H1 (cell line): ENCODE measurements at regions not wholly inside any gene's neighbourhood (a gene's known extent, or its start where the extent isn't known, plus 50 kb on each side); places are given as distances from the start of the nearest gene placed in this dataset.

Experiments used
- CTCF ChIA-PET: fragments of 300-600 bp; sonication (Branson Sonifier 250); formaldehyde crosslinking; loops from one replicate; lab custom pipeline; 2021; ENCODE audit not compliant: partially characterized antibody; lab: Charles Lee
- POLR2A ChIA-PET: fragments of 300-600 bp; sonication (Branson Sonifier 250); formaldehyde crosslinking; loops from one replicate; lab custom pipeline; 2021; ENCODE audit warnings: inconsistent platforms; ENCODE audit not compliant: partially characterized antibody; lab: Charles Lee
- DNase-seq, 2 experiments: peaks; one replicate each; pipeline versions ENCODE4 v3.0.0 to v3.0.0-alpha.2; 2010 to 2022; ENCODE audit warnings: low spot score in 2 of 2, low read depth in 1 of 2, mixed read lengths in 1 of 2
- FAIRE-seq: peaks from 2 replicates; lab custom pipeline; 2011; peaks lifted over from hg19 to GRCh38; lab: Jason Lieb, UNC
- H2AFZ ChIP-seq: 2 replicates; pipeline ENCODE4 v1.8.1; 2012; ENCODE audit warnings: low read length, inconsistent platforms
- H2AK5ac ChIP-seq: 2 replicates; pipeline ENCODE4 v1.6.1; 2013; ENCODE audit warnings: low read depth, low read length
- H2BK120ac ChIP-seq: replicated peaks from 2 replicates; pipeline ENCODE3; 2013; ENCODE audit warnings: low read depth, low read length, inconsistent platforms
- H2BK12ac ChIP-seq: 2 replicates; pipeline ENCODE4 v1.6.1; 2013; ENCODE audit warnings: low read depth, low read length
- H2BK15ac ChIP-seq: 2 replicates; pipeline ENCODE4 v1.6.1; 2013; ENCODE audit warnings: low read length
- H2BK20ac ChIP-seq: 2 replicates; pipeline ENCODE4 v1.6.1; 2013; ENCODE audit warnings: low read length
- H2BK5ac ChIP-seq: 2 replicates; pipeline ENCODE4 v1.6.1; 2013; ENCODE audit warnings: low read depth, low read length
- H3K14ac ChIP-seq: 2 replicates; pipeline ENCODE4 v1.6.1; 2013; ENCODE audit warnings: inconsistent platforms; ENCODE audit not compliant: insufficient read length
- H3K18ac ChIP-seq: 2 replicates; pipeline ENCODE4 v1.6.1; 2013; ENCODE audit warnings: low read length; ENCODE audit errors: extremely low read depth
- H3K23ac ChIP-seq: 2 replicates; pipeline ENCODE4 v1.6.1; 2013; ENCODE audit warnings: inconsistent platforms; ENCODE audit not compliant: insufficient read length
- H3K23me2 ChIP-seq: 2 replicates; pipeline ENCODE4 v1.6.1; 2013; ENCODE audit warnings: low read depth, low read length
- H3K27ac ChIP-seq: 2 replicates; pipeline ENCODE4 v1.6.1; 2011; ENCODE audit warnings: low read depth, low read length, inconsistent platforms
- H3K27me3 ChIP-seq, 4 experiments: replicated peaks in 1 of 4; 1 replicate in 1 of 4; 2 replicates in 3 of 4; pipeline versions ENCODE4 v1.6.1 to v1.8.1; 2011 to 2013; ENCODE audit warnings: low read length in 3 of 4, mild to moderate bottlenecking in 3 of 4, inconsistent platforms in 2 of 4, mixed read lengths in 2 of 4, moderate library complexity in 1 of 4; ENCODE audit not compliant: control insufficient read depth in 3 of 4, insufficient read depth in 3 of 4; ENCODE audit errors: extremely low read depth in 1 of 4
- H3K36me3 ChIP-seq, 4 experiments: 2 replicates each; pipeline versions ENCODE4 v1.6.1 to v1.8.1; 2011 to 2013; ENCODE audit warnings: mild to moderate bottlenecking in 4 of 4, low read length in 3 of 4, moderate library complexity in 2 of 4, control low read depth in 1 of 4, inconsistent platforms in 1 of 4; ENCODE audit not compliant: insufficient read depth in 4 of 4, control insufficient read depth in 2 of 4
- H3K4ac ChIP-seq: replicated peaks from 2 replicates; pipeline ENCODE3; 2013; ENCODE audit warnings: low read length, low read depth, mixed read lengths, inconsistent platforms; ENCODE audit not compliant: insufficient read length
- H3K4me1 ChIP-seq, 4 experiments: replicated peaks in 1 of 4; 1 replicate in 1 of 4; 2 replicates in 3 of 4; pipeline versions ENCODE4 v1.6.1 to v1.8.1; 2011 to 2013; ENCODE audit warnings: low read length in 3 of 4, inconsistent platforms in 2 of 4, mixed read lengths in 1 of 4; ENCODE audit not compliant: insufficient read depth in 4 of 4, control insufficient read depth in 3 of 4
- H3K4me2 ChIP-seq, 2 experiments: 2 replicates each; pipeline versions ENCODE4 v1.6.1 to v1.8.1; 2011 to 2013; ENCODE audit warnings: low read depth in 2 of 2, low read length in 2 of 2, control low read depth in 1 of 2, inconsistent platforms in 1 of 2, mild to moderate bottlenecking in 1 of 2; ENCODE audit not compliant: insufficient read depth in 1 of 2
- H3K4me3 ChIP-seq, 4 experiments: fragments of 200-600, 300-600 bp in 1 of 4; sonication (generic), shearing (Covaris generic), sonication (Bioruptor Twin) in 1 of 4; 2 replicates each; pipeline versions ENCODE4 v1.5.1 to v1.8.1; 2011 to 2016; ENCODE audit warnings: low read length in 4 of 4, low read depth in 3 of 4, control low read depth in 2 of 4, inconsistent platforms in 2 of 4, mild to moderate bottlenecking in 2 of 4, mixed read lengths in 1 of 4, moderate library complexity in 1 of 4; ENCODE audit not compliant: insufficient read depth in 2 of 4; ENCODE audit errors: extremely low read depth in 1 of 4
- H3K56ac ChIP-seq: replicated peaks from 2 replicates; pipeline ENCODE3; 2013; ENCODE audit warnings: low read depth, mild to moderate bottlenecking, mixed read lengths, low read length, inconsistent platforms; ENCODE audit not compliant: insufficient read length
- H3K79me1 ChIP-seq: 2 replicates; pipeline ENCODE4 v1.6.1; 2013; ENCODE audit warnings: low read depth, low read length, control low read depth
- H3K79me2 ChIP-seq, 2 experiments: 2 replicates each; pipeline versions ENCODE4 v1.6.1 to v1.8.1; 2012 to 2013; ENCODE audit warnings: low read length in 2 of 2, mild to moderate bottlenecking in 2 of 2, inconsistent platforms in 1 of 2; ENCODE audit not compliant: insufficient read depth in 2 of 2, control insufficient read depth in 1 of 2
- H3K9ac ChIP-seq, 4 experiments: replicated peaks in 1 of 4; 1 replicate in 1 of 4; 2 replicates in 3 of 4; pipeline versions ENCODE4 v1.6.1 to v1.8.1; 2011 to 2013; ENCODE audit warnings: low read depth in 3 of 4, low read length in 3 of 4, control low read depth in 2 of 4, mild to moderate bottlenecking in 2 of 4, moderate library complexity in 2 of 4, inconsistent platforms in 1 of 4; ENCODE audit errors: extremely low read depth in 1 of 4
- H3K9me3 ChIP-seq, 2 experiments: 2 replicates each; pipeline versions ENCODE4 v1.6.1 to v1.8.1; 2012 to 2013; ENCODE audit warnings: mild to moderate bottlenecking in 2 of 2, moderate library complexity in 2 of 2, control low read depth in 1 of 2, inconsistent platforms in 1 of 2, low read depth in 1 of 2, low read length in 1 of 2, mixed read lengths in 1 of 2; ENCODE audit not compliant: insufficient read depth in 2 of 2
- H4K20me1 ChIP-seq, 2 experiments: replicated peaks in 1 of 2; 2 replicates each; pipeline versions ENCODE3 to v1.8.1; 2011 to 2013; ENCODE audit warnings: inconsistent platforms in 2 of 2, low read length in 2 of 2, mild to moderate bottlenecking in 1 of 2; ENCODE audit not compliant: insufficient read depth in 2 of 2, control insufficient read depth in 1 of 2
- H4K5ac ChIP-seq: 2 replicates; pipeline ENCODE4 v1.6.1; 2013; ENCODE audit warnings: low read length, low read depth, mixed read lengths, inconsistent platforms; ENCODE audit not compliant: insufficient read length
- H4K8ac ChIP-seq: 2 replicates; pipeline ENCODE4 v1.8.0; 2013; ENCODE audit warnings: mild to moderate bottlenecking, moderate library complexity, low read length, inconsistent platforms; ENCODE audit not compliant: insufficient read depth; ENCODE audit errors: extremely low read depth
- H4K91ac ChIP-seq: replicated peaks from 2 replicates; pipeline ENCODE3; 2013; ENCODE audit warnings: low read length, mixed read lengths, inconsistent platforms; ENCODE audit not compliant: insufficient read length
- ATF2 ChIP-seq: IDR thresholded peaks from 2 replicates; pipeline ENCODE4 v1.6.1; 2012; ENCODE audit warnings: low read length, inconsistent platforms
- BACH1 ChIP-seq: IDR thresholded peaks from 2 replicates; pipeline ENCODE4 v1.6.1; 2012; ENCODE audit warnings: low read length, improper control_type of control experiment
- BCL11A ChIP-seq, 2 experiments: IDR thresholded peaks; one replicate each; pipeline ENCODE4 v1.6.1; 2011; ENCODE audit warnings: low read depth in 2 of 2, low read length in 2 of 2, mild to moderate bottlenecking in 2 of 2
- EGR1 ChIP-seq: IDR thresholded peaks from 2 replicates; pipeline ENCODE4 v1.6.1; 2011; ENCODE audit warnings: low read depth, low read length, borderline replicate concordance
- GABPA ChIP-seq: IDR thresholded peaks from 2 replicates; pipeline ENCODE4 v1.6.1; 2011; ENCODE audit warnings: mild to moderate bottlenecking, low read length, moderate library complexity, borderline replicate concordance; ENCODE audit not compliant: insufficient read depth
- GTF2F1 ChIP-seq: IDR thresholded peaks from 2 replicates; pipeline ENCODE4 v1.6.1; 2012; ENCODE audit warnings: low read depth, low read length, improper control_type of control experiment, borderline replicate concordance
- HDAC6 ChIP-seq: IDR thresholded peaks from one replicate; pipeline ENCODE4 v1.7.1; 2012; ENCODE audit warnings: low read depth, mild to moderate bottlenecking, inconsistent platforms, low read length, moderate library complexity
- JUN ChIP-seq: IDR thresholded peaks from 2 replicates; pipeline ENCODE4 v1.6.1; 2011; ENCODE audit warnings: low read depth, mild to moderate bottlenecking, improper control_type of control experiment, low read length
- NRF1 ChIP-seq: IDR thresholded peaks from 2 replicates; pipeline ENCODE4 v1.6.1; 2011; ENCODE audit warnings: mild to moderate bottlenecking, low read depth, low read length, improper control_type of control experiment
- POLR2A ChIP-seq, 2 experiments: IDR thresholded peaks; 1 replicate in 1 of 2; 2 replicates in 1 of 2; pipeline ENCODE4 v1.6.1; 2011; ENCODE audit warnings: low read depth in 2 of 2, low read length in 2 of 2, mild to moderate bottlenecking in 2 of 2; ENCODE audit errors: control extremely low read depth in 1 of 2
- SP1 ChIP-seq: IDR thresholded peaks from 2 replicates; pipeline ENCODE4 v1.6.1; 2011; ENCODE audit warnings: low read depth, low read length
- SP2 ChIP-seq: IDR thresholded peaks from 2 replicates; pipeline ENCODE4 v1.6.1; 2012; ENCODE audit warnings: mild to moderate bottlenecking, low read length, inconsistent platforms
- TAF1 ChIP-seq: IDR thresholded peaks from 2 replicates; pipeline ENCODE4 v1.6.1; 2011; ENCODE audit warnings: mild to moderate bottlenecking, low read depth, low read length
- WGBS, 2 experiments: shearing (Covaris generic) in 1 of 2; methylation state at CpG; one replicate each; pipeline versions ENCODE4 v1.1.6 to v1.1.7; 2013 to 2015; ENCODE audit warnings: low lambda C conversion rate in 2 of 2, mixed read lengths in 2 of 2, inconsistent platforms in 1 of 2, low coverage in 1 of 2, missing lambda C conversion rate in 1 of 2; ENCODE audit not compliant: insufficient replicate concordance in 2 of 2, insufficient coverage in 1 of 2, insufficient read length in 1 of 2; ENCODE audit errors: extremely low coverage in 1 of 2, missing lambda C conversion rate in 1 of 2; 5-methylcytosine and 5-hydroxymethylcytosine counted together

GRCh38 chr6:5905431-5906339, 101.0 kb downstream of the NRN1 start:
- Histone ChIP-seq H3K27me3 (no peaks in the 10 kb centered on the region), H2BK15ac (no peak overlapping the region), H3K4me2 (no peak overlapping the region), H3K4me1 (no peaks in the 10 kb centered on the region), H3K9ac (no peak overlapping the region), H4K8ac (no peak overlapping the region), H3K27ac (no peak overlapping the region), H2BK120ac (no peak overlapping the region), H4K91ac (no peak overlapping the region), H3K14ac (no peak overlapping the region), H3K36me3 (no peaks in the 10 kb centered on the region), H2BK5ac (no peak overlapping the region), H3K18ac (no peak overlapping the region), H4K20me1 (no peaks in the 10 kb centered on the region), H3K9me3 (no peaks in the 10 kb centered on the region), H3K4ac (no peak overlapping the region), H4K5ac (no peak overlapping the region), H3K4me3 (no peak overlapping the region), H2AK5ac (no peak overlapping the region), H3K56ac (no peak overlapping the region), H2BK12ac (no peak overlapping the region), H3K23me2 (no peaks in the 10 kb centered on the region), H2AFZ (no peak overlapping the region), H3K23ac (no peak overlapping the region), H2BK20ac (no peak overlapping the region), H3K79me2 (no peaks in the 10 kb centered on the region), H3K79me1 (no peaks in the 10 kb centered on the region)
- WGBS, 2 experiments: 78% methylated on average over 18 of the region's 18 CpGs; no CpG with 5 or more reads in 1 of the 2 experiments
- FAIRE-seq: no peak
- POLR2A ChIA-PET: no interaction called here
- no peak for DNase-seq
- CTCF ChIA-PET: interaction anchor here (1.3 to 1.6 kb wide), 2 partner anchors 7 to 44 kb away, joined by 3 to 4 read pairs; no protein-coding TSS in a partner anchor
- TF ChIP-seq SP1 (no peak), BACH1 (no peak), HDAC6 (no peak), POLR2A (IDR thresholded peaks at IDR 0.05; ENCODE audit: control extremely low read depth in 1 of 2, low read depth in 2 of 2, low read length in 2 of 2) (no peak), EGR1 (no peak), GTF2F1 (no peak), ATF2 (no peak), SP2 (no peak), JUN (no peak), NRF1 (no peak), GABPA (no peak), BCL11A (IDR thresholded peaks at IDR 0.05; ENCODE audit: low read depth in 2 of 2, low read length in 2 of 2) (no peak), TAF1 (no peak)
